Keratinocyte (primary cell): ENCODE measurements at regions not wholly inside any gene's neighbourhood (a gene's known extent, or its start where the extent isn't known, plus 50 kb on each side); places are given as distances from the start of the nearest gene placed in this dataset.

Source experiments
- DNase-seq: peaks from one replicate; pipeline ENCODE4 v3.0.0-alpha.2; 2011; ENCODE audit warnings: low read depth, missing footprints, low spot score
- FAIRE-seq: peaks from 2 replicates; lab custom pipeline; 2011; peaks lifted over from hg19 to GRCh38; lab: Jason Lieb, UNC
- H2AFZ ChIP-seq: 2 replicates; pipeline ENCODE4 v1.6.0; 2012; ENCODE audit warnings: low read length, control low read depth, inconsistent platforms; ENCODE audit not compliant: control insufficient read depth
- H3K27ac ChIP-seq: 2 replicates; pipeline ENCODE4 v1.5.1; 2011; ENCODE audit warnings: low read length; ENCODE audit not compliant: control insufficient read depth, insufficient read depth
- H3K27me3 ChIP-seq: 3 replicates; pipeline ENCODE4 v1.6.0; 2011; ENCODE audit warnings: low read length; ENCODE audit not compliant: control insufficient read depth, insufficient read depth; ENCODE audit errors: extremely low read depth
- H3K36me3 ChIP-seq, 2 experiments: 2 replicates in 1 of 2; 3 replicates in 1 of 2; pipeline ENCODE4 v1.5.1; 2011; ENCODE audit warnings: low read length in 2 of 2, mild to moderate bottlenecking in 1 of 2; ENCODE audit not compliant: control insufficient read depth in 2 of 2, insufficient read depth in 2 of 2; ENCODE audit errors: extremely low read depth in 1 of 2
- H3K4me1 ChIP-seq: 3 replicates; pipeline ENCODE4 v1.5.1; 2011; ENCODE audit warnings: low read length; ENCODE audit not compliant: control insufficient read depth, insufficient read depth; ENCODE audit errors: extremely low read depth
- H3K4me2 ChIP-seq: 3 replicates; pipeline ENCODE4 v1.6.0; 2011; ENCODE audit warnings: low read depth, low read length; ENCODE audit not compliant: control insufficient read depth, insufficient read depth; ENCODE audit errors: extremely low read depth
- H3K4me3 ChIP-seq, 3 experiments: fragments of 200-600 bp in 1 of 3; sonication (generic) in 1 of 3; 2 replicates in 2 of 3; 3 replicates in 1 of 3; pipeline ENCODE4 v1.5.1; 2011 to 2016; ENCODE audit warnings: low read length in 3 of 3, mild to moderate bottlenecking in 3 of 3, control low read depth in 2 of 3, inconsistent platforms in 1 of 3, low read depth in 1 of 3, mixed read lengths in 1 of 3, mixed run types in 1 of 3, moderate library complexity in 1 of 3; ENCODE audit not compliant: control insufficient read depth in 2 of 3, insufficient read depth in 2 of 3; ENCODE audit errors: extremely low read depth in 1 of 3
- H3K79me2 ChIP-seq: 2 replicates; pipeline ENCODE4 v1.6.0; 2012; ENCODE audit warnings: low read length; ENCODE audit not compliant: control insufficient read depth, insufficient read depth
- H3K9ac ChIP-seq: 3 replicates; pipeline ENCODE4 v1.6.0; 2011; ENCODE audit warnings: low read length; ENCODE audit not compliant: control insufficient read depth, insufficient read depth; ENCODE audit errors: extremely low read depth
- H3K9me1 ChIP-seq: 3 replicates; pipeline ENCODE4 v1.6.0; 2011; ENCODE audit warnings: low read length; ENCODE audit not compliant: control insufficient read depth, insufficient read depth; ENCODE audit errors: extremely low read depth
- H3K9me3 ChIP-seq: 2 replicates; pipeline ENCODE4 v1.5.1; 2012; ENCODE audit warnings: low read depth, low read length; ENCODE audit not compliant: control insufficient read depth
- H4K20me1 ChIP-seq: 3 replicates; pipeline ENCODE4 v1.6.0; 2011; ENCODE audit warnings: low read length; ENCODE audit not compliant: control insufficient read depth, insufficient read depth; ENCODE audit errors: extremely low read depth
- CTCF ChIP-seq, 3 experiments: IDR thresholded peaks in 1 of 3; conservative IDR thresholded peaks in 1 of 3; optimal IDR thresholded peaks in 1 of 3; 2 replicates in 2 of 3; 3 replicates in 1 of 3; pipeline versions ENCODE3 to v1.5.1; 2011; ENCODE audit warnings: low read length in 3 of 3, mild to moderate bottlenecking in 3 of 3, moderate library complexity in 2 of 3, control low read depth in 1 of 3, inconsistent platforms in 1 of 3; ENCODE audit not compliant: insufficient read depth in 2 of 3; ENCODE audit errors: extremely low read depth in 1 of 3
- EZH2 ChIP-seq: IDR thresholded peaks from one replicate; pipeline ENCODE4 v1.6.1; 2012; ENCODE audit warnings: inconsistent platforms, mild to moderate bottlenecking, low read length, moderate library complexity
- dilution Hi-C: fragments of 300-500 bp; cut with MboI; formaldehyde crosslinking; loops from one replicate; pipeline ENCODE4 v1.7.0; 2020; ENCODE audit warnings: low sequenced_read_pairs; ENCODE audit not compliant: extremely low pct_ligation_motif_present

GRCh38 chr2:71971493-71971892 lies 176.2 kb downstream of the CYP26B1 start:
- TF ChIP-seq EZH2 = no peak
- no peak for TF ChIP-seq CTCF (optimal IDR thresholded peaks at IDR 0.05 in 1 of 3, IDR thresholded peaks at IDR 0.05 in 1 of 3, conservative IDR thresholded peaks at IDR 0.05 in 1 of 3; ENCODE audit: extremely low read depth in 1 of 3, insufficient read depth in 2 of 3, low read length in 3 of 3)
- no peak for FAIRE-seq
- H4K20me1 ChIP-seq = no peaks in the 10 kb centered on the region
- H3K4me2 ChIP-seq = no peak overlapping the region
- no peak overlapping the region for H3K27ac ChIP-seq
- H3K36me3 ChIP-seq = no peaks in the 10 kb centered on the region
- no peaks in the 10 kb centered on the region for H3K79me2 ChIP-seq
- no peak overlapping the region for H3K9ac ChIP-seq
- no peak overlapping the region for H2AFZ ChIP-seq
- H3K4me1 ChIP-seq = no peaks in the 10 kb centered on the region
- dilution Hi-C loops = no loop called here
- no peaks in the 10 kb centered on the region for H3K9me3 ChIP-seq
- peaks cover 6% of the 10 kb centered on the region for H3K27me3 ChIP-seq
- no peak overlapping the region for H3K4me3 ChIP-seq
- no peaks in the 10 kb centered on the region for H3K9me1 ChIP-seq
- DNase-seq = no peak

- FAIRE-seq = no peak
- H3K4me2 ChIP-seq = no peak overlapping the region
- no peak for TF ChIP-seq EZH2
- TF ChIP-seq CTCF (optimal IDR thresholded peaks at IDR 0.05 in 1 of 3, IDR thresholded peaks at IDR 0.05 in 1 of 3, conservative IDR thresholded peaks at IDR 0.05 in 1 of 3; ENCODE audit: extremely low read depth in 1 of 3, insufficient read depth in 2 of 3, low read length in 3 of 3) = no peak
- H3K9me1 ChIP-seq = no peaks in the 10 kb centered on the region
- H3K4me3 ChIP-seq = no peak overlapping the region
- no peak overlapping the region for H3K9ac ChIP-seq
- H3K36me3 ChIP-seq = no peaks in the 10 kb centered on the region
- dilution Hi-C loops = no loop called here
- H3K27me3 ChIP-seq = no peaks in the 10 kb centered on the region
- DNase-seq = no peak
- no peaks in the 10 kb centered on the region for H4K20me1 ChIP-seq
- H3K9me3 ChIP-seq = no peaks in the 10 kb centered on the region
- no peak overlapping the region for H2AFZ ChIP-seq
- no peaks in the 10 kb centered on the region for H3K4me1 ChIP-seq
- no peaks in the 10 kb centered on the region for H3K79me2 ChIP-seq
- no peak overlapping the region for H3K27ac ChIP-seq
Measured at GRCh38 chr2:71965530-71965929, 182.1 kb downstream of the CYP26B1 start.
